ENCODE measurements at regions not wholly inside any gene's neighbourhood (a gene's known extent, or its start where the extent isn't known, plus 50 kb on each side); places are given as distances from the start of the nearest gene placed in this dataset.
"Not testable (repeated sequence)": the region's sequence is repeated elsewhere in the genome, so short reads cannot be mapped to it uniquely, and the experiment has no call there.

DNA sequence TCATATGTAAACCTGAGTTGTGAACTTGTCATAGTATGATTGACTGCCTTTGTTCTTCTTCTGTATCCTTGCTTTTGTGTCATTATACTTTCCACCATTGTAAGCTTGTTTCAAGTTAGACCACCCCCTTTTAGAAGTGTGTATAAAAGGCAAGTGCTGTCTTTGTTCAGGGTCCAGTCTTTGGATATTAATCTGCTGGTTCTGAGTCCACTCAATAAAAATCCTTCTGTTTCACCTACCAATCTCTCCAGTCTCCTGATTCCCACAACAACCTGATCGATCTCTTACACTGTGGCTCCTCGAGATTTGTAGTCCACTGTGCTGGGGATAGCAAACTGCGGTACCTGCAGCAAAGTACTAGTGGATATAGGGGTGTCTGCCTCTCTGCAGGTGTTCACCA, 1465.8 kb upstream of the PCDH10 start:
- H3K4me1 ChIP-seq (ENCODE audit: control insufficient read depth, insufficient read depth, low read length); dilution Hi-C loops (cut with HindIII; ENCODE audit: low sequenced_read_pairs, unreplicated experiment); in situ Hi-C loops (cut with MboI; ENCODE audit: low sequenced_read_pairs); H3K36me3 ChIP-seq (ENCODE audit: control insufficient read depth, insufficient read depth, low read length); H2AFZ ChIP-seq (replicated peaks; ENCODE audit: low read length, poor library complexity); H3K9me3 ChIP-seq (ENCODE audit: control insufficient read depth, insufficient read depth, low read length); H3K4ac ChIP-seq (ENCODE audit: low read depth, low read length); H3K56ac ChIP-seq (ENCODE audit: extremely low read depth, insufficient read depth, low read length); H4K5ac ChIP-seq (ENCODE audit: low read depth, low read length); H3K4me3 ChIP-seq (ENCODE audit: insufficient read depth, low read depth, low read length); H2BK120ac ChIP-seq (ENCODE audit: low read depth, low read length); H4K8ac ChIP-seq (ENCODE audit: low read depth in 2 of 2, low read length in 2 of 2); H3K9ac ChIP-seq (ENCODE audit: low read depth, low read length); H2AK9ac ChIP-seq (replicated peaks; ENCODE audit: low read depth, low read length, poor library complexity); H3K4me2 ChIP-seq (ENCODE audit: low read depth, low read length); H3K27me3 ChIP-seq (ENCODE audit: control insufficient read depth, insufficient read depth, low read length); H2BK15ac ChIP-seq (ENCODE audit: low read depth, low read length); H2BK20ac ChIP-seq (ENCODE audit: low read depth, low read length); H3K27ac ChIP-seq (ENCODE audit: insufficient read depth, low read length); H3K18ac ChIP-seq (ENCODE audit: low read depth, low read length); H2AK5ac ChIP-seq (ENCODE audit: low read depth, low read length); POLR2A ChIA-PET (ENCODE audit: unreplicated experiment); H3K79me1 ChIP-seq (ENCODE audit: low read depth in 1 of 2, low read length in 2 of 2); H3K9me1 ChIP-seq (ENCODE audit: insufficient read depth, low read length); ATAC-seq (ENCODE audit: low read depth); CTCF ChIA-PET; BruUV-seq (replicated peaks); H4K91ac ChIP-seq (ENCODE audit: insufficient read depth, low read depth, low read length); H2BK5ac ChIP-seq (ENCODE audit: low read depth, low read length, poor library complexity, severe bottlenecking); DNase-seq; H3K14ac ChIP-seq (replicated peaks; ENCODE audit: low read depth, low read length); H3K23ac ChIP-seq (ENCODE audit: low read depth, low read length); H4K20me1 ChIP-seq (ENCODE audit: insufficient read depth, low read length); intact Hi-C loops (cut with micrococcal nuclease): not testable (repeated sequence)
- WGBS, 2 experiments (ENCODE audit: extremely low coverage in 2 of 2, insufficient read length in 1 of 2) = 63% methylated on average over 2 of the region's 3 CpGs; no CpG with 5 or more reads in 1 of the 2 experiments

Measured in IMR-90 (cell line).